GM23338 (cell line): ENCODE measurements at regions not wholly inside any gene's neighbourhood (a gene's known extent, or its start where the extent isn't known, plus 50 kb on each side); places are given as distances from the start of the nearest gene placed in this dataset.

Experiments used
- ATAC-seq: fragments of 200-7000 bp; cut with Tn5 transposase; 3 replicates; pipeline ENCODE4 v1.9.1; 2020
- DNase-seq: peaks from one replicate; pipeline ENCODE4 v3.0.0-alpha.2; 2015; ENCODE audit warnings: low spot score
- H2AFZ ChIP-seq: fragments of 200-600 bp; sonication (generic); 2 replicates; pipeline ENCODE4 v1.8.0; 2016; ENCODE audit warnings: antibody characterized with exemption, mild to moderate bottlenecking, moderate library complexity
- H3F3A ChIP-seq: fragments of 200-600 bp; sonication (generic); replicated peaks from 2 replicates; pipeline ENCODE4 v1.8.0; 2017; ENCODE audit warnings: antibody characterized with exemption, mixed run types, low read depth
- H3K27ac ChIP-seq: fragments of 200-600 bp; sonication (generic); 2 replicates; pipeline ENCODE4 v1.6.1; 2016; ENCODE audit warnings: low read depth
- H3K27me3 ChIP-seq: fragments of 200-600 bp; sonication (generic); 2 replicates; pipeline ENCODE4 v1.8.0; 2016; ENCODE audit warnings: mild to moderate bottlenecking, mixed run types, moderate library complexity; ENCODE audit not compliant: insufficient read depth
- H3K36me3 ChIP-seq: fragments of 200-600 bp; sonication (generic); 2 replicates; pipeline ENCODE4 v1.8.0; 2016; ENCODE audit warnings: mild to moderate bottlenecking; ENCODE audit not compliant: insufficient read depth
- H3K4me1 ChIP-seq: fragments of 200-600 bp; sonication (generic); 2 replicates; pipeline ENCODE4 v1.8.0; 2016; ENCODE audit warnings: mild to moderate bottlenecking, moderate library complexity; ENCODE audit not compliant: insufficient read depth
- H3K4me2 ChIP-seq: fragments of 200-600 bp; sonication (generic); 2 replicates; pipeline ENCODE4 v1.7.1; 2017; ENCODE audit warnings: mixed run types
- H3K4me3 ChIP-seq: fragments of 200-600 bp; sonication (generic); 2 replicates; pipeline ENCODE4 v1.6.1; 2016; ENCODE audit warnings: mixed run types
- H3K79me2 ChIP-seq: fragments of 200-600 bp; sonication (generic); replicated peaks from 2 replicates; pipeline ENCODE4 v1.8.0; 2017; ENCODE audit warnings: mild to moderate bottlenecking; ENCODE audit not compliant: insufficient read depth
- H3K9me2 ChIP-seq: fragments of 200-600 bp; sonication (generic); 2 replicates; pipeline ENCODE4 v1.8.0; 2017; ENCODE audit not compliant: insufficient read depth
- H4K20me1 ChIP-seq: fragments of 200-600 bp; sonication (generic); replicated peaks from 2 replicates; pipeline ENCODE4 v1.8.0; 2017; ENCODE audit warnings: mild to moderate bottlenecking; ENCODE audit not compliant: insufficient read depth
- H3K27ac Mint-ChIP-seq: 2 replicates; pipeline ENCODE4 v1.8.0; 2020; ENCODE audit warnings: inconsistent platforms, mild to moderate bottlenecking, moderate library complexity, mixed read lengths
- H3K27me3 Mint-ChIP-seq: 3 replicates; pipeline ENCODE4 v1.8.0; 2022; ENCODE audit warnings: low read depth, mild to moderate bottlenecking, moderate library complexity, mixed read lengths, inconsistent platforms; ENCODE audit not compliant: insufficient read depth, poor library complexity
- H3K36me3 Mint-ChIP-seq: 3 replicates; pipeline ENCODE4 v1.8.0; 2021; ENCODE audit warnings: low read depth, mild to moderate bottlenecking, inconsistent platforms, moderate library complexity, mixed read lengths
- H3K4me1 Mint-ChIP-seq: 3 replicates; pipeline ENCODE4 v1.8.0; 2020; ENCODE audit warnings: mild to moderate bottlenecking, inconsistent platforms, mixed read lengths
- H3K4me3 Mint-ChIP-seq: 3 replicates; pipeline ENCODE4 v1.8.0; 2021; ENCODE audit warnings: moderate library complexity, mild to moderate bottlenecking, inconsistent platforms, mixed read lengths
- H3K9me3 Mint-ChIP-seq: 3 replicates; pipeline ENCODE4 v1.8.0; 2020; ENCODE audit warnings: moderate library complexity, mild to moderate bottlenecking, inconsistent platforms, mixed read lengths
- EZH2 ChIP-seq: fragments of 200-600 bp; sonication (generic); IDR thresholded peaks from one replicate; pipeline ENCODE4 v1.8.0; 2017; ENCODE audit warnings: antibody characterized with exemption, mild to moderate bottlenecking, low read depth; ENCODE audit not compliant: unreplicated experiment
- EZH2phosphoT487 ChIP-seq: fragments of 200-600 bp; sonication (generic); IDR thresholded peaks from one replicate; pipeline ENCODE4 v1.8.1; 2018; ENCODE audit warnings: antibody characterized with exemption; ENCODE audit not compliant: unreplicated experiment
- JUNB ChIP-seq: IDR thresholded peaks from one replicate; pipeline ENCODE4 v1.6.1; 2016; ENCODE audit warnings: antibody characterized with exemption; ENCODE audit not compliant: unreplicated experiment
- NANOG ChIP-seq: IDR thresholded peaks from 2 replicates; pipeline ENCODE4 v1.6.1; 2016; ENCODE audit warnings: antibody characterized with exemption, borderline replicate concordance
- POLR2AphosphoS5 ChIP-seq: IDR thresholded peaks from 2 replicates; pipeline ENCODE4 v1.6.1; 2016; ENCODE audit warnings: antibody characterized with exemption, low read depth
- ZNF114 ChIP-seq: fragments of 250-450 bp; sonication (Bioruptor Pico); IDR thresholded peaks from 2 replicates; pipeline ENCODE4 v1.5.0; 2020; ENCODE audit warnings: mild to moderate bottlenecking, moderate library complexity
- ZNF331 ChIP-seq: fragments of 250-450 bp; sonication (Bioruptor Pico); IDR thresholded peaks from 2 replicates; pipeline ENCODE4 v1.5.0; 2020; ENCODE audit warnings: low read depth, mild to moderate bottlenecking, moderate library complexity
- ZNF462 ChIP-seq: fragments of 250-450 bp; sonication (Bioruptor Pico); IDR thresholded peaks from 2 replicates; pipeline ENCODE4 v1.5.0; 2020; ENCODE audit warnings: mild to moderate bottlenecking, moderate library complexity
- TF ChIP-seq, protein P1 (sequence below), 2 experiments: fragments of 200-600 bp in 1 of 2; sonication (generic) in 1 of 2; conservative IDR thresholded peaks; 2 replicates each; pipeline versions ENCODE4 v1.5.1 to v1.6.1; 2016 to 2017; ENCODE audit warnings: antibody characterized with exemption in 2 of 2, low read depth in 2 of 2, mild to moderate bottlenecking in 2 of 2, moderate library complexity in 1 of 2

- ATAC-seq, result no peak
- Mint-ChIP-seq H3K9me3 (no peaks in the 10 kb centered on the region), H3K36me3 (no peaks in the 10 kb centered on the region), H3K27ac (no peak overlapping the region), H3K27me3 (peaks cover 1% of the 10 kb centered on the region), H3K4me3 (no peak overlapping the region), H3K4me1 (no peaks in the 10 kb centered on the region; the same call in none of the 3 replicates)
- H4K20me1 ChIP-seq, result no peaks in the 10 kb centered on the region
- no peak for TF ChIP-seq EZH2
- no peak for TF ChIP-seq ZNF462 (CRISPR knock-in tag)
- no peak for TF ChIP-seq ZNF331 (CRISPR knock-in tag)
- no peak for TF ChIP-seq NANOG
- TF ChIP-seq POLR2AphosphoS5, result no peak
- TF ChIP-seq ZNF114 (CRISPR knock-in tag), result no peak
- TF ChIP-seq JUNB, result no peak
- TF ChIP-seq, protein P1, sequence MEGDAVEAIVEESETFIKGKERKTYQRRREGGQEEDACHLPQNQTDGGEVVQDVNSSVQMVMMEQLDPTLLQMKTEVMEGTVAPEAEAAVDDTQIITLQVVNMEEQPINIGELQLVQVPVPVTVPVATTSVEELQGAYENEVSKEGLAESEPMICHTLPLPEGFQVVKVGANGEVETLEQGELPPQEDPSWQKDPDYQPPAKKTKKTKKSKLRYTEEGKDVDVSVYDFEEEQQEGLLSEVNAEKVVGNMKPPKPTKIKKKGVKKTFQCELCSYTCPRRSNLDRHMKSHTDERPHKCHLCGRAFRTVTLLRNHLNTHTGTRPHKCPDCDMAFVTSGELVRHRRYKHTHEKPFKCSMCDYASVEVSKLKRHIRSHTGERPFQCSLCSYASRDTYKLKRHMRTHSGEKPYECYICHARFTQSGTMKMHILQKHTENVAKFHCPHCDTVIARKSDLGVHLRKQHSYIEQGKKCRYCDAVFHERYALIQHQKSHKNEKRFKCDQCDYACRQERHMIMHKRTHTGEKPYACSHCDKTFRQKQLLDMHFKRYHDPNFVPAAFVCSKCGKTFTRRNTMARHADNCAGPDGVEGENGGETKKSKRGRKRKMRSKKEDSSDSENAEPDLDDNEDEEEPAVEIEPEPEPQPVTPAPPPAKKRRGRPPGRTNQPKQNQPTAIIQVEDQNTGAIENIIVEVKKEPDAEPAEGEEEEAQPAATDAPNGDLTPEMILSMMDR (conservative IDR thresholded peaks at IDR 0.05; ENCODE audit: low read depth in 2 of 2), result no peak
- no peak for TF ChIP-seq EZH2phosphoT487
- DNase-seq, result no peak
- no peak overlapping the region for H3K4me2 ChIP-seq
- no peaks in the 10 kb centered on the region for H3K79me2 ChIP-seq
- H3K4me1 ChIP-seq, result no peaks in the 10 kb centered on the region
- no peaks in the 10 kb centered on the region for H3K9me2 ChIP-seq
- no peaks in the 10 kb centered on the region for H3K27me3 ChIP-seq
- H3K4me3 ChIP-seq, result no peak overlapping the region
- H3K36me3 ChIP-seq, result no peaks in the 10 kb centered on the region
- H3F3A ChIP-seq, result no peaks in the 10 kb centered on the region
- H2AFZ ChIP-seq, result 0 out of 2 replicates have a peak overlapping the region, but pooled peaks have one; percentile 23
- no peak overlapping the region for H3K27ac ChIP-seq
These were observed 742.4 kb downstream of the SATB2 start for GRCh38 chr2:198715302-198715835.
